Kidney (tissue), 13 donors: ENCODE measurements at regions not wholly inside any gene's neighbourhood (a gene's known extent, or its start where the extent isn't known, plus 50 kb on each side); places are given as distances from the start of the nearest gene placed in this dataset.

Experiments
- DNase-seq, 5 donors: peaks; one replicate each; pipeline ENCODE4 v3.0.0-alpha.2; 2013 to 2020
- FAIRE-seq: peaks from 2 replicates; lab custom pipeline; 2012; peaks lifted over from hg19 to GRCh38; lab: Jason Lieb, UNC
- H3K27ac ChIP-seq, 2 donors: one replicate each; pipeline ENCODE4 v1.7.0; 2013; ENCODE audit warnings: low read depth in 2 of 2, low read length in 2 of 2, inconsistent platforms in 1 of 2
- H3K27me3 ChIP-seq: one replicate; pipeline ENCODE4 v1.7.1; 2013; ENCODE audit warnings: low read length, inconsistent platforms; ENCODE audit not compliant: control insufficient read depth, insufficient read depth
- H3K36me3 ChIP-seq, 3 donors: one replicate each; pipeline versions ENCODE4 v1.7.0 to v1.7.1; 2013; ENCODE audit warnings: low read length in 3 of 3, control low read depth in 1 of 3, inconsistent platforms in 1 of 3; ENCODE audit not compliant: insufficient read depth in 3 of 3, control insufficient read depth in 2 of 3
- H3K4me1 ChIP-seq, 3 donors: one replicate each; pipeline versions ENCODE4 v1.7.0 to v1.7.1; 2013; ENCODE audit warnings: low read length in 3 of 3, inconsistent platforms in 1 of 3, low read depth in 1 of 3; ENCODE audit not compliant: control insufficient read depth in 2 of 3, insufficient read depth in 2 of 3
- H3K4me3 ChIP-seq, 3 donors: one replicate each; pipeline versions ENCODE4 v1.7.0 to v1.8.1; 2013; ENCODE audit warnings: low read length in 3 of 3, control low read depth in 1 of 3, inconsistent platforms in 1 of 3
- H3K9ac ChIP-seq, 3 donors: one replicate each; pipeline versions ENCODE4 v1.7.0 to v1.7.1; 2013; ENCODE audit warnings: low read length in 3 of 3, control low read depth in 1 of 3, inconsistent platforms in 1 of 3
- H3K9me3 ChIP-seq, 3 donors: one replicate each; pipeline versions ENCODE4 v1.7.0 to v1.7.1; 2013; ENCODE audit warnings: low read length in 3 of 3, control low read depth in 1 of 3, inconsistent platforms in 1 of 3; ENCODE audit not compliant: control insufficient read depth in 2 of 3, insufficient read depth in 1 of 3
- CTCF ChIP-seq: IDR thresholded peaks from 3 replicates; pipeline ENCODE4 v1.5.1; 2012; ENCODE audit warnings: mild to moderate bottlenecking, moderate library complexity, borderline replicate concordance; ENCODE audit not compliant: insufficient read depth; ENCODE audit errors: extremely low read depth
- intact Hi-C: fragments of 100-400 bp; cut with DNase I; formaldehyde crosslinking; loops from one replicate; pipeline ENCODE4 v1.11.1; 2022
- donor health status: control.
- donor health status: control.
- donor health status: control.
- donor health status: control.
- donor health status: control.
- donor health status: DM: yes; HTN: yes; CAD: no.
- donor health status: Normal renal cell carcinoma (clear cell type).

- FAIRE-seq (no peak), DNase-seq (no peak)
- Histone ChIP-seq H3K27me3 (no peaks in the 10 kb centered on the region), H3K9ac (no peak overlapping the region), H3K9me3 (peaks cover 0 to 4% (median 0%) of the 10 kb centered on the region in 3 donors), H3K36me3 (no peaks in the 10 kb centered on the region), H3K4me1 (no peaks in the 10 kb centered on the region), H3K4me3 (no peak overlapping the region), H3K27ac (no peak overlapping the region)
- no peak for TF ChIP-seq CTCF
- intact Hi-C loops: no loop called here
Observed at GRCh38 chr9:115423646-115424045, 305.7 kb upstream of the TNC start.

GRCh38 chr9:115425601-115426000 lies 307.6 kb upstream of the TNC start:
- intact Hi-C loops: no loop called here
- DNase-seq (no peak), FAIRE-seq (no peak)
- H3K9me3 ChIP-seq: peaks cover 0 to 4% (median 0%) of the 10 kb centered on the region in 3 donors
- no peaks in the 10 kb centered on the region for H3K36me3 ChIP-seq
- no peak overlapping the region for H3K27ac ChIP-seq
- no peak overlapping the region for H3K9ac ChIP-seq
- no peak for TF ChIP-seq CTCF
- H3K4me1 ChIP-seq: no peaks in the 10 kb centered on the region
- no peaks in the 10 kb centered on the region for H3K27me3 ChIP-seq
- H3K4me3 ChIP-seq: no peak overlapping the region

- Histone ChIP-seq H3K4me3 (no peak overlapping the region), H3K9me3 (no peaks in the 10 kb centered on the region), H3K36me3 (no peaks in the 10 kb centered on the region), H3K27ac (no peak overlapping the region), H3K27me3 (no peaks in the 10 kb centered on the region), H3K9ac (no peak overlapping the region), H3K4me1 (no peaks in the 10 kb centered on the region)
- TF ChIP-seq CTCF: no peak
- intact Hi-C loops: no loop called here
- DNase-seq (no peak), FAIRE-seq (no peak)
Observed at GRCh38 chr9:115437418-115437817, 319.5 kb upstream of the TNC start.

- intact Hi-C loops: no loop called here
- Histone ChIP-seq H3K4me3 (no peak overlapping the region), H3K27me3 (no peaks in the 10 kb centered on the region), H3K36me3 (no peaks in the 10 kb centered on the region), H3K4me1 (peaks cover 0 to under 1% (median 0%) of the 10 kb centered on the region in 3 donors), H3K9ac (no peak overlapping the region), H3K27ac (no peak overlapping the region), H3K9me3 (no peaks in the 10 kb centered on the region)
- TF ChIP-seq CTCF: no peak
- DNase-seq (peak in 2 of 5 donors; percentile 46 to 83), FAIRE-seq (no peak)
Observed at GRCh38 chr9:115439641-115440040, 321.7 kb upstream of the TNC start.
